Neural crest cell (in vitro differentiated cells): ENCODE measurements at regions not wholly inside any gene's neighbourhood (a gene's known extent, or its start where the extent isn't known, plus 50 kb on each side); places are given as distances from the start of the nearest gene placed in this dataset.

Source experiments
- DNase-seq: peaks from one replicate; pipeline ENCODE4 v3.0.0; 2021; ENCODE audit warnings: low read depth, mixed read lengths, low spot score
- H3K27ac Mint-ChIP-seq: one replicate; pipeline ENCODE4 v1.8.0; 2021; ENCODE audit warnings: mild to moderate bottlenecking, mixed read lengths; ENCODE audit not compliant: unreplicated experiment
- H3K27me3 Mint-ChIP-seq: 2 replicates; pipeline ENCODE4 v1.8.0; 2021; ENCODE audit warnings: low read depth, mild to moderate bottlenecking, mixed read lengths
- H3K36me3 Mint-ChIP-seq: 2 replicates; pipeline ENCODE4 v1.8.0; 2021; ENCODE audit warnings: low read depth, mild to moderate bottlenecking, mixed read lengths
- H3K4me1 Mint-ChIP-seq: 2 replicates; pipeline ENCODE4 v1.8.0; 2021; ENCODE audit warnings: mixed read lengths
- H3K4me3 Mint-ChIP-seq: one replicate; pipeline ENCODE4 v1.8.0; 2021; ENCODE audit warnings: mild to moderate bottlenecking, mixed read lengths
- H3K9me3 Mint-ChIP-seq: 2 replicates; pipeline ENCODE4 v1.8.0; 2021; ENCODE audit warnings: mixed read lengths
- CTCF ChIP-seq: fragments of 200-600 bp; sonication (generic); conservative IDR thresholded peaks from 2 replicates; pipeline ENCODE4 v1.5.0; 2021; ENCODE audit warnings: antibody characterized with exemption, mild to moderate bottlenecking

GRCh38 chr11:27250867-27251665 is 111.9 kb downstream of the CCDC34 start:
- H3K36me3 Mint-ChIP-seq, result no peaks in the 10 kb centered on the region
- TF ChIP-seq CTCF, result no peak
- H3K27ac Mint-ChIP-seq, result no peak overlapping the region
- H3K27me3 Mint-ChIP-seq, result no peaks in the 10 kb centered on the region
- no peaks in the 10 kb centered on the region for H3K9me3 Mint-ChIP-seq
- H3K4me1 Mint-ChIP-seq, result peaks cover 3% of the 10 kb centered on the region
- no peak for DNase-seq
- no peak overlapping the region for H3K4me3 Mint-ChIP-seq

DNA sequence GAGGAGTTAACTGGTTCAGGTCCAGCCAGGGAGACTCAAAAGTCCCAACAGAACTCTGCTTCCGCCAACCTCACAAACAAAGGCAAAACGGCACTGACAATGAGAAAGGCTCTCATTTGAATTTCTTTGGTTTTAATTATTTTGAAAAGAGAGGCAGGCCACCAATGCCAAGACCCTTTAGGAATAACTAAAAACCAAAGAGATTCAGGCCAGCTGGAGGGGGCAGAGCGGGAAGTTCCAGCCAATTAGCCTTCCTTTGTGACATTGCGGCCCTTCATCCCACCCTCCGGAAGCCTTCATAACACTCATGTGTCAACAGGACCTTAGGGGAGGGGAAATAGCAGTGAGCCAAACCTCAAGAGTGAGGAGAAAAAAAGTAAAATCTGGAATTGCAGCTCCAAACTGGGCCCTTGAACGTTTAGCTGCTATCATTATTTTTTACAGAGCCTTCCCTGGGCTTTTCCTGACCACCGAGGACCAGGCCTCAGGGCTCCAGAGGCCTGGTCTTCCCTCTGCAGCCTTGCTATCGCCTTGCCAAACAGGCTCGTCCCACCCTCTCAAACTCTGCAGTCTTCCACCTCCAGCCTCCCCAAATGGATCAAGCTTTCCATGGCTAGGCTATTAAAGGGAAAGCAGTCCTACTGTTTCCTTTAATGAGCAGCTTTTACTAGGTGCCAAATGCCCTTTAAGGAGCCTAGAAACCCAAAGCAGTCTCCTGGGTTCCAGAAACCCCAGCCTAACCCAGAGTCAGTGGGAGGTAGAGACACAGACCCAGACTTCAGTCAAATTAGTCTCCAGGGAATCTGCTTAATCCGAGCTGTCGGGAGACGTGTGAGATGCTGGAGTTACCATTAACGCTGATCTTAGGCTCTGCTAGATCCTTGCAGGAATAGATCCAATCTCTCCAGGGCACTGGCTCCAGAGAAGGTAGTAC is 114.2 kb downstream of the CCDC34 start:
- peaks cover 3% of the 10 kb centered on the region for H3K4me1 Mint-ChIP-seq
- no peaks in the 10 kb centered on the region for H3K9me3 Mint-ChIP-seq
- H3K4me3 Mint-ChIP-seq, result no peak overlapping the region
- no peaks in the 10 kb centered on the region for H3K27me3 Mint-ChIP-seq
- no peaks in the 10 kb centered on the region for H3K36me3 Mint-ChIP-seq
- no peak overlapping the region for H3K27ac Mint-ChIP-seq
- TF ChIP-seq CTCF, result no peak
- no peak for DNase-seq

DNA sequence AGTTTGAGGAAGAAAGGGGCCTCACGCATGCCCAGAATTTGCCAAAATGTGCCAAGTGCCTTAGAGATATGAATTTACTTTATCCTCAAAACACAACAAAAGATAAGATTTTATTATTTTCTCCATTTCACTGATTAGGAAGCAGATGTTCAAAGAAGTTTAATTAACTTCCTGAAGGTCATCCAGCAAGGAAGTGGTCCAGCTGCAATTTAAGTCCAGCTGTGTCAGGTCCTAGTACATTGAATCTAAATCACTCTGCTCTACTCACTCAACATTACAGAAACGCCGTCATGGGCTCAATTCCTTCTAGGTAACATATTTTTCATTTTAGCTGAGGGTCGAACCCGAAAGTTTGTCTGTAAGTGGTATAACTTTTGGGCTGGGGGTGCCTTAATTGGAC is 115.4 kb downstream of the CCDC34 start:
- no peaks in the 10 kb centered on the region for H3K27me3 Mint-ChIP-seq
- H3K4me1 Mint-ChIP-seq, result peaks cover 10% of the 10 kb centered on the region
- H3K9me3 Mint-ChIP-seq, result no peaks in the 10 kb centered on the region
- no peak overlapping the region for H3K4me3 Mint-ChIP-seq
- no peak for TF ChIP-seq CTCF
- no peak overlapping the region for H3K27ac Mint-ChIP-seq
- H3K36me3 Mint-ChIP-seq, result no peaks in the 10 kb centered on the region
- DNase-seq, result no peak

DNA sequence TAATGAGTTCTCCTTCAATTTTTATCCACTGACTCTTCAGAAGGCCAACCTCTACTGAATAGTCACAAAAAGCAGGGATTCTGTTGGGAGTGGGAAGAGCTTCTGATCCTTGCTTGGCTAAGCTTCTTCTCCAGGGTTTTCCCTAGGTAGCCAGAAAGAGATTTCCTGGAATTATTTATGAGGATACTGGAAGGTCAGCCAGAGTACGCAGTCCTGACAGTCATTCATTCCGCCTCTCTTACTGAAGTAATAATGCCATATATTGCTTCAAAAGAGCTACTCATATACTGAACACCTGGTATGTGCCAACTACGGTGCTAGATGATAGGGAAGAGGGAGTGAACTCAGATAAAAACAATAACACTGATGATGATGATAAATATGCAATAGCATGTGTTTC is 116.1 kb downstream of the CCDC34 start:
- no peak for TF ChIP-seq CTCF
- no peak overlapping the region for H3K27ac Mint-ChIP-seq
- no peak overlapping the region for H3K4me3 Mint-ChIP-seq
- DNase-seq, result no peak
- H3K27me3 Mint-ChIP-seq, result no peaks in the 10 kb centered on the region
- H3K4me1 Mint-ChIP-seq, result peaks cover 10% of the 10 kb centered on the region
- no peaks in the 10 kb centered on the region for H3K9me3 Mint-ChIP-seq
- H3K36me3 Mint-ChIP-seq, result no peaks in the 10 kb centered on the region

DNA sequence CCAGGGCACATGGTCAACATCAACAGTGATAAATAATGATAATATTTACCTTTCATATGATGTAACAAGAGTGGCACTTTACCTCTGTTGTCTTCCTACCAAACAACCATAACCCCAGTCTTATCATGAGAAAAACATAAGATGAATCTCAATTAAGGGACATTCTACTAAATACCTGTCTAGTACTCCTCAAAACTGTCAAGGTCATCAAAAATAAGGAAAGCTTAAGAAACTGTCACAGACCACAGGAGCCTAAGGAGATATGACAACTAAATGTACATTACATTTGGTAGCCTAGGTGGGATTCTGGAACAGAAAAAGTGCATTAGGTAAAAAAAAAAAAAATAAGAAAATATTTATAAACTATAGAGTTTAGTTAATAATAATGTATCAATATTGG is 118.1 kb downstream of the CCDC34 start:
- no peak for TF ChIP-seq CTCF
- Mint-ChIP-seq H3K4me3 (no peak overlapping the region), H3K27ac (no peak overlapping the region), H3K27me3 (no peaks in the 10 kb centered on the region), H3K9me3 (no peaks in the 10 kb centered on the region), H3K36me3 (no peaks in the 10 kb centered on the region), H3K4me1 (peaks cover 10% of the 10 kb centered on the region)
- no peak for DNase-seq
